ENCODE measurements at regions not wholly inside any gene's neighbourhood (a gene's known extent, or its start where the extent isn't known, plus 50 kb on each side); places are given as distances from the start of the nearest gene placed in this dataset.
"Not testable (repeated sequence)": the region's sequence is repeated elsewhere in the genome, so short reads cannot be mapped to it uniquely, and the experiment has no call there.

GRCh38 chr9:88274078-88274477, 114.2 kb upstream of the SPIN1 start:
- Histone ChIP-seq H3K4me3 (ENCODE audit: low read depth in 1 of 2, low read length in 2 of 2) (no peak overlapping the region), H3K36me3 (ENCODE audit: control insufficient read depth in 1 of 2, insufficient read depth in 2 of 2, low read length in 2 of 2) (no peaks in the 10 kb centered on the region), H3K9me3 (ENCODE audit: control insufficient read depth in 1 of 2, low read length in 2 of 2) (no peaks in the 10 kb centered on the region), H3K27me3 (ENCODE audit: low read depth, low read length) (no peaks in the 10 kb centered on the region), H3K4me1 (ENCODE audit: control insufficient read depth in 1 of 2, insufficient read depth in 2 of 2, low read length in 2 of 2) (no peaks in the 10 kb centered on the region), H3K27ac (ENCODE audit: low read length) (no peak overlapping the region)

GRCh38 chr9:88272986-88273385, 115.3 kb upstream of the SPIN1 start:
- no peaks in the 10 kb centered on the region for H3K27me3 ChIP-seq (ENCODE audit: low read depth, low read length)

GRCh38 chr9:88270413-88270812, 117.8 kb upstream of the SPIN1 start:
- no peaks in the 10 kb centered on the region for H3K27me3 ChIP-seq (ENCODE audit: low read depth, low read length)
- no peak overlapping the region for H3K4me3 ChIP-seq (ENCODE audit: low read depth in 1 of 2, low read length in 2 of 2)
- H3K36me3 ChIP-seq (ENCODE audit: control insufficient read depth in 1 of 2, insufficient read depth in 2 of 2, low read length in 2 of 2): no peaks in the 10 kb centered on the region
- no peaks in the 10 kb centered on the region for H3K4me1 ChIP-seq (ENCODE audit: control insufficient read depth in 1 of 2, insufficient read depth in 2 of 2, low read length in 2 of 2)
- H3K27ac ChIP-seq (ENCODE audit: low read length): no peak overlapping the region
- H3K9me3 ChIP-seq (ENCODE audit: control insufficient read depth in 1 of 2, low read length in 2 of 2): no peaks in the 10 kb centered on the region

More at GRCh38 chr9:88272986-88273385, 115.3 kb upstream of the SPIN1 start:
- Histone ChIP-seq H3K4me1 (ENCODE audit: control insufficient read depth in 1 of 2, insufficient read depth in 2 of 2, low read length in 2 of 2) (no peaks in the 10 kb centered on the region), H3K36me3 (ENCODE audit: control insufficient read depth in 1 of 2, insufficient read depth in 2 of 2, low read length in 2 of 2) (no peaks in the 10 kb centered on the region), H3K27ac (ENCODE audit: low read length) (no peak overlapping the region), H3K4me3 (ENCODE audit: low read depth in 1 of 2, low read length in 2 of 2) (no peak overlapping the region), H3K9me3 (ENCODE audit: control insufficient read depth in 1 of 2, low read length in 2 of 2) (no peaks in the 10 kb centered on the region)

DNA sequence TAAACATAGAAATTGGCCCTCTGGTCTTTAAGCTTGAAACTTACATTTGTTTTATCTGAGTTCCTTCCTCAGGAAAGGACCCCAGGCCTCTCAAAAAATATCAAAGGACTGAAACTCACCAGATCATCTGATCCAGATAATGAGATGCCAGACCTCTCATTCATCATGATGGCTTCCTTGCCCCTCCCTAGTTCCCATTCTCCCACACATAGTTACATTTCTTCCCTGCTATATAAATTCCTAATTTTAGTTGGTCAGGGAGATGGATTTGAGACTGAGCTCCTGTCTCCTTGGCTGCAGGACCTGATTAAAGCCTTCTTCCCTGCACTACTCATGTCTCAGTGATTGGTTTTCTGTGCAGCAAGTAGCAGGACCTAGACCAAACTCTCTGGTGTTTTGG, 119.4 kb upstream of the SPIN1 start:
- Histone ChIP-seq H3K27me3 (ENCODE audit: low read depth, low read length) (no peaks in the 10 kb centered on the region), H3K9me3 (ENCODE audit: control insufficient read depth in 1 of 2, low read length in 2 of 2) (no peaks in the 10 kb centered on the region), H3K27ac (ENCODE audit: low read length) (no peak overlapping the region), H3K4me3 (ENCODE audit: low read depth in 1 of 2, low read length in 2 of 2) (no peak overlapping the region), H3K36me3 (ENCODE audit: control insufficient read depth in 1 of 2, insufficient read depth in 2 of 2, low read length in 2 of 2) (no peaks in the 10 kb centered on the region), H3K4me1 (ENCODE audit: control insufficient read depth in 1 of 2, insufficient read depth in 2 of 2, low read length in 2 of 2) (no peaks in the 10 kb centered on the region)

DNA sequence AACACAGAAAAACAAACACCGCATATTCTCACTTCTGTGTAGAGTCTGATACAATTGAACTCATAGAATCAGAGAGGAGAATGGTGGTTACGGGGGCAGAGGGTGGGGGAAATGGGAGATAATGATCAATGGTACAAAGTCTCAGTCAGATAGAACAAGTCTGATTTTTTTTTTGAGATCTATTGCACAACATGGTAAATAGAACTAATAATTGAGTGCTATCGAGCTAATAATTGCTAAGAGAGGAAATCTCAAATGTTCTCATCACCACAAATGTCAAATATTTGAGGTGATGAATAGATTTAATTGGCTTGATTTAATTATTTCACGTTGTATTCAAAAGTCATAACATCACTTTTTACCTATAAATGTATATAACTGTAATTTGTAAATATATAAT, 121.0 kb upstream of the SPIN1 start:
- Histone ChIP-seq H3K9me3 (ENCODE audit: control insufficient read depth in 1 of 2, low read length in 2 of 2) (no peaks in the 10 kb centered on the region), H3K4me1 (ENCODE audit: control insufficient read depth in 1 of 2, insufficient read depth in 2 of 2, low read length in 2 of 2) (no peaks in the 10 kb centered on the region), H3K27me3 (ENCODE audit: low read depth, low read length) (no peaks in the 10 kb centered on the region), H3K4me3 (ENCODE audit: low read depth in 1 of 2, low read length in 2 of 2) (no peak overlapping the region), H3K36me3 (ENCODE audit: control insufficient read depth in 1 of 2, insufficient read depth in 2 of 2, low read length in 2 of 2) (no peaks in the 10 kb centered on the region), H3K27ac (ENCODE audit: low read length) (no peak overlapping the region)

DNA sequence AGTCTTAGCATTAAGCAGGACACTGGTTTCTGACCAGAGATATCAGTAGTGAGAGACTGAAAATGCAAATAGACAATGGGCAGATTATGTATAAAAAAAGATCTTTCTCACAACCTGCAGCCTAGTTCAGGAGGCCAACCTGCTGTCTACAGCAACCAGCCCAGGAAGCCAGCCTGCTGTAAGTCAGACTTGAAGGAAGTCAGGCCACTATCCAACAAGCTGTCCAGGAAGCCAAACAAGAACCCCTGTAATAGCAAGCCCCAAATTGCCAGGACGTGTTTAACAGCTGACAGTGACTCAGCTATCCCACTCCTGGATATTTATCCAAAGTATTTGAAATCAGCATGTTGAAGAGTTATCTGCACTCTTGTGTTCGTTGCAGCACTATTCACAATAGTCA, 121.8 kb upstream of the SPIN1 start:
- no peak overlapping the region for H3K4me3 ChIP-seq (ENCODE audit: low read depth in 1 of 2, low read length in 2 of 2)
- no peaks in the 10 kb centered on the region for H3K9me3 ChIP-seq (ENCODE audit: control insufficient read depth in 1 of 2, low read length in 2 of 2)
- no peaks in the 10 kb centered on the region for H3K36me3 ChIP-seq (ENCODE audit: control insufficient read depth in 1 of 2, insufficient read depth in 2 of 2, low read length in 2 of 2)
- H3K27ac ChIP-seq (ENCODE audit: low read length): no peak overlapping the region
- no peaks in the 10 kb centered on the region for H3K4me1 ChIP-seq (ENCODE audit: control insufficient read depth in 1 of 2, insufficient read depth in 2 of 2, low read length in 2 of 2)
- H3K27me3 ChIP-seq (ENCODE audit: low read depth, low read length): no peaks in the 10 kb centered on the region

DNA sequence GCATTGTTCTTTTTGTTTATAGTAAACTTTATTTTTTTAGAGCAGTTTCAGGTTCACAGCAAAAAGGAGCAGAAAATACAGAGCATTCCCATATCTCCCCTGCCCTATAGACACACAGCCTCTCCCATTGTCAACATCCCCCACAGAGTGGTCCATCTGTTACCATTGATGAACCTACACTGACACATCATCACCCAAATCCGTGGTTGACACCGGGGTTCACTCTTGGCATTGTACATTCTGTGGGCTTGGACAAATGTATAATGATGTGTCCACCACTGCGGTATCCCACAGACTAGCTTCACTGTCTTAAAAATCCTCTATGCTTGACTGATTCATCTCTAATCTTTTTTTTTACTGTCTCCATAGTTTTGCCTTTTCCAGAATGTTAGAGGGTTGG, 120.7 kb upstream of the SPATA31C2 start:
- no peak overlapping the region for H3K4me3 ChIP-seq (ENCODE audit: low read depth in 1 of 2, low read length in 2 of 2)
- no peak overlapping the region for H3K27ac ChIP-seq (ENCODE audit: low read length)

GRCh38 chr9:88258601-88259000, 120.3 kb upstream of the SPATA31C2 start:
- peaks cover 0 to 12% of the 10 kb centered on the region in 2 donors for H3K4me1 ChIP-seq (ENCODE audit: control insufficient read depth in 1 of 2, insufficient read depth in 2 of 2, low read length in 2 of 2)
- H3K27me3 ChIP-seq (ENCODE audit: low read depth, low read length): no peaks in the 10 kb centered on the region
- peak overlapping the region in 1 of 2 donors; percentile 26 for H3K4me3 ChIP-seq (ENCODE audit: low read depth in 1 of 2, low read length in 2 of 2)
- H3K9me3 ChIP-seq (ENCODE audit: control insufficient read depth in 1 of 2, low read length in 2 of 2): no peaks in the 10 kb centered on the region
- no peak overlapping the region for H3K27ac ChIP-seq (ENCODE audit: low read length)
- no peaks in the 10 kb centered on the region for H3K36me3 ChIP-seq (ENCODE audit: control insufficient read depth in 1 of 2, insufficient read depth in 2 of 2, low read length in 2 of 2)

More for the DNA sequence above, 120.7 kb upstream of the SPATA31C2 start:
- H3K36me3 ChIP-seq (ENCODE audit: control insufficient read depth in 1 of 2, insufficient read depth in 2 of 2, low read length in 2 of 2): no peaks in the 10 kb centered on the region
- H3K27me3 ChIP-seq (ENCODE audit: low read depth, low read length): no peaks in the 10 kb centered on the region
- peaks cover 0 to 12% of the 10 kb centered on the region in 2 donors for H3K4me1 ChIP-seq (ENCODE audit: control insufficient read depth in 1 of 2, insufficient read depth in 2 of 2, low read length in 2 of 2)
- H3K9me3 ChIP-seq (ENCODE audit: control insufficient read depth in 1 of 2, low read length in 2 of 2): no peaks in the 10 kb centered on the region

DNA sequence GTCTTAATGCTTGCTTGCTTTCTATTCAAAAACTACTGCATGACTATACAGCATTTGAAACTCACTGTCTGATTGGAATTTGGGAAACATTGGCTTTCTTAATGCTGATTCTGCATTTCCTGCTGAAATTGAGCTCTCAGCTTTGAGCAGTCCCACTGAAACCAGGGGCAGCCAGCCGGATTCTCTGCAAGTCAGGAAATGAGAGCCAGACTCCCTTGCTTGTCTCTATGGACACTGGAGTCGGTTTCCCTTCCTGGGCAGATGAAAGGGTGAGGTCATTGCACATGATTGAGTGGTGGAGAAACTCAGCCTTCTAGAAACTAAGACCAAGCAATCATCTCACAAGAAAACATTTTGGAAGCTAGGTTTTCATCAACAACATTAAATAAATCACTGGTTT, 119.7 kb upstream of the SPATA31C2 start:
- no peaks in the 10 kb centered on the region for H3K9me3 ChIP-seq (ENCODE audit: control insufficient read depth in 1 of 2, low read length in 2 of 2)
- peaks cover 0 to 12% of the 10 kb centered on the region in 2 donors for H3K4me1 ChIP-seq (ENCODE audit: control insufficient read depth in 1 of 2, insufficient read depth in 2 of 2, low read length in 2 of 2)
- H3K27me3 ChIP-seq (ENCODE audit: low read depth, low read length): no peaks in the 10 kb centered on the region
- no peaks in the 10 kb centered on the region for H3K36me3 ChIP-seq (ENCODE audit: control insufficient read depth in 1 of 2, insufficient read depth in 2 of 2, low read length in 2 of 2)
- H3K27ac ChIP-seq (ENCODE audit: low read length): peak overlapping the region; percentile 19
- peak overlapping the region in 1 of 2 donors; percentile 26 for H3K4me3 ChIP-seq (ENCODE audit: low read depth in 1 of 2, low read length in 2 of 2)

GRCh38 chr9:88256216-88256615, 117.9 kb upstream of the SPATA31C2 start:
- H3K9me3 ChIP-seq (ENCODE audit: control insufficient read depth in 1 of 2, low read length in 2 of 2): peaks cover 0 to 7% of the 10 kb centered on the region in 2 donors
- peaks cover 0 to 12% of the 10 kb centered on the region in 2 donors for H3K4me1 ChIP-seq (ENCODE audit: control insufficient read depth in 1 of 2, insufficient read depth in 2 of 2, low read length in 2 of 2)
- H3K36me3 ChIP-seq (ENCODE audit: control insufficient read depth in 1 of 2, insufficient read depth in 2 of 2, low read length in 2 of 2): no peaks in the 10 kb centered on the region
- no peaks in the 10 kb centered on the region for H3K27me3 ChIP-seq (ENCODE audit: low read depth, low read length)
- no peak overlapping the region for H3K4me3 ChIP-seq (ENCODE audit: low read depth in 1 of 2, low read length in 2 of 2)
- H3K27ac ChIP-seq (ENCODE audit: low read length): no peak overlapping the region

- H3K4me1 ChIP-seq (ENCODE audit: control insufficient read depth in 1 of 2, insufficient read depth in 2 of 2, low read length in 2 of 2): peaks cover 0 to 12% of the 10 kb centered on the region in 2 donors
- H3K27ac ChIP-seq (ENCODE audit: low read length); H3K36me3 ChIP-seq (ENCODE audit: control insufficient read depth in 1 of 2, insufficient read depth in 2 of 2, low read length in 2 of 2); H3K27me3 ChIP-seq (ENCODE audit: low read depth, low read length); H3K4me3 ChIP-seq (ENCODE audit: low read depth in 1 of 2, low read length in 2 of 2); H3K9me3 ChIP-seq (ENCODE audit: control insufficient read depth in 1 of 2, low read length in 2 of 2): not testable (repeated sequence)
Observed at GRCh38 chr9:88255806-88256205, 117.5 kb upstream of the SPATA31C2 start.

DNA sequence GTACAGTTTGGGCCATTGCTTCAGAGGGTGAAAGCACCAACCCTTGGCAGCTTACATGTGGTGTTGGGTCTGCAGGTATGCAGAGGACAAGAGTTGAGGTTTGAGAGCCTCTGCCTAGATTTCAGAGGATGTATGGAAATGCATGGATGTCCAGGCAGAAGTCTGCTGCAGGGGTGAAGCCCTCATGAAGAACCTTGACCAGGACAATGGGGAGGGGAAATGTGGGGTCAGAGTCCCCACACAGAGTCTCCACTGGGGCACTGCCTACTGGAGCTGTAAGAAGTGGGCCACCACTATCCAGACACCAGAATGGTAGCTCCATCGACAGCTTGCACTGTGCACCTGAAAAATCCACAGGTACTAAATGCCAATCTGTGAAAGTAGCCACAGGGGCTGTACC, 113.6 kb upstream of the SPATA31C2 start:
- H3K27ac ChIP-seq (ENCODE audit: low read length): no peak overlapping the region

More for the DNA sequence above, 113.6 kb upstream of the SPATA31C2 start:
- Histone ChIP-seq H3K9me3 (ENCODE audit: control insufficient read depth in 1 of 2, low read length in 2 of 2) (peaks cover 0 to 7% of the 10 kb centered on the region in 2 donors), H3K4me1 (ENCODE audit: control insufficient read depth in 1 of 2, insufficient read depth in 2 of 2, low read length in 2 of 2) (no peaks in the 10 kb centered on the region), H3K4me3 (ENCODE audit: low read depth in 1 of 2, low read length in 2 of 2) (no peak overlapping the region), H3K36me3 (ENCODE audit: control insufficient read depth in 1 of 2, insufficient read depth in 2 of 2, low read length in 2 of 2) (no peaks in the 10 kb centered on the region), H3K27me3 (ENCODE audit: low read depth, low read length) (no peaks in the 10 kb centered on the region)
